Stomach smooth muscle (tissue), 2 donors: ENCODE measurements at regions not wholly inside any gene's neighbourhood (a gene's known extent, or its start where the extent isn't known, plus 50 kb on each side); places are given as distances from the start of the nearest gene placed in this dataset.
"Not testable (repeated sequence)": the region's sequence is repeated elsewhere in the genome, so short reads cannot be mapped to it uniquely, and the experiment has no call there.

Source experiments
- H3K27ac ChIP-seq: one replicate; pipeline ENCODE4 v1.7.0; 2013; ENCODE audit warnings: mild to moderate bottlenecking, low read length, inconsistent platforms
- H3K27me3 ChIP-seq, 2 donors: one replicate each; pipeline ENCODE4 v1.7.0; 2013; ENCODE audit warnings: low read length in 2 of 2; ENCODE audit not compliant: insufficient read depth in 2 of 2, control insufficient read depth in 1 of 2
- H3K36me3 ChIP-seq, 2 donors: one replicate each; pipeline ENCODE4 v1.7.0; 2013; ENCODE audit warnings: low read length in 2 of 2; ENCODE audit not compliant: control insufficient read depth in 2 of 2, insufficient read depth in 2 of 2
- H3K4me1 ChIP-seq: one replicate; pipeline ENCODE4 v1.7.0; 2013; ENCODE audit warnings: low read length; ENCODE audit not compliant: control insufficient read depth, insufficient read depth
- H3K4me3 ChIP-seq, 2 donors: one replicate each; pipeline ENCODE4 v1.7.0; 2013; ENCODE audit warnings: low read length in 2 of 2
- H3K9ac ChIP-seq, 2 donors: one replicate each; pipeline ENCODE4 v1.7.0; 2013; ENCODE audit warnings: low read length in 2 of 2, mild to moderate bottlenecking in 1 of 2
- H3K9me3 ChIP-seq, 2 donors: one replicate each; pipeline ENCODE4 v1.7.0; 2013; ENCODE audit warnings: low read length in 2 of 2; ENCODE audit not compliant: control insufficient read depth in 2 of 2
- donor health status: healthy.
- donor health status: Pancreatic carcinoma.

DNA sequence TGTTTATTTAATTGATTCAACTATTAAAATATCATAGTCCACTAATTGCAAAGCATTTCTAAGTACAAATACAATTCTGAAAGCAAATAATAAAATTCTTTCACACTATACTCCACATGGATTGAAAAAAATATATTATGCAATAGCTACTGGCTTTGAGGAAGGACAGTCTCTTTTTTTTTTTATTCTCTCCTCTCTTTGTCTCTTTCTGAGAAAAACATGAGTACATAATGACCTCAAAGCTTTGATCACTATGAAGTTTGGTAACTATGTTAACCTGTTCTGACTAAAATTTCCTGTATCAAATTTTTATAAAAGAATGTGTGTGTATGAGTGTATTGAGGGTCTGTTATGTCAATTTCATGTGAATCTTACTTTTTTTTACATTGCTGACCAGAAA, 96.2 kb downstream of the RGS2 start:
- Histone ChIP-seq H3K27me3 (no peaks in the 10 kb centered on the region), H3K9ac (no peak overlapping the region), H3K36me3 (no peaks in the 10 kb centered on the region), H3K27ac (no peak overlapping the region), H3K9me3 (no peaks in the 10 kb centered on the region), H3K4me3 (no peak overlapping the region), H3K4me1 (peaks cover 5% of the 10 kb centered on the region)

DNA sequence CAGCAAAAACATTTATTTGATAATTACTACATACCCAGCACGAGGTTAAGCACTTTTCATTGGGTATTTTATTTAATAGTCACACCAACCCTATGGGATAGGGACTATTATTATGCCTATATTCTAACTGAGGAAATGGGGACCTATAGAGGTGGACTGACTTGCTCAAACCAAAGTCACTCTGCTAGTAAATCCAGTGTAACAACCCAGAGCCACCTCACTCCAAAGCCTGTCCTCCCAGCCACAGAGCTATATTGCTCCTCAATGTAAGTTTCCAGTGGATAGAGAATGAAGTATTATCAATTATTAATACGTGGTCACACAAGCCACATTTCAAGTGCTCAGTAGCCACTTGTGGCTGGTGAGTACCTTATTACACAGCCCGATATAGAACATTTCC, 97.5 kb downstream of the RGS2 start:
- no peaks in the 10 kb centered on the region for H3K36me3 ChIP-seq
- H3K9ac ChIP-seq = no peak overlapping the region
- H3K9me3 ChIP-seq = no peaks in the 10 kb centered on the region
- H3K4me1 ChIP-seq = peaks cover 5% of the 10 kb centered on the region
- no peak overlapping the region for H3K27ac ChIP-seq
- H3K27me3 ChIP-seq = no peaks in the 10 kb centered on the region
- no peak overlapping the region for H3K4me3 ChIP-seq

DNA sequence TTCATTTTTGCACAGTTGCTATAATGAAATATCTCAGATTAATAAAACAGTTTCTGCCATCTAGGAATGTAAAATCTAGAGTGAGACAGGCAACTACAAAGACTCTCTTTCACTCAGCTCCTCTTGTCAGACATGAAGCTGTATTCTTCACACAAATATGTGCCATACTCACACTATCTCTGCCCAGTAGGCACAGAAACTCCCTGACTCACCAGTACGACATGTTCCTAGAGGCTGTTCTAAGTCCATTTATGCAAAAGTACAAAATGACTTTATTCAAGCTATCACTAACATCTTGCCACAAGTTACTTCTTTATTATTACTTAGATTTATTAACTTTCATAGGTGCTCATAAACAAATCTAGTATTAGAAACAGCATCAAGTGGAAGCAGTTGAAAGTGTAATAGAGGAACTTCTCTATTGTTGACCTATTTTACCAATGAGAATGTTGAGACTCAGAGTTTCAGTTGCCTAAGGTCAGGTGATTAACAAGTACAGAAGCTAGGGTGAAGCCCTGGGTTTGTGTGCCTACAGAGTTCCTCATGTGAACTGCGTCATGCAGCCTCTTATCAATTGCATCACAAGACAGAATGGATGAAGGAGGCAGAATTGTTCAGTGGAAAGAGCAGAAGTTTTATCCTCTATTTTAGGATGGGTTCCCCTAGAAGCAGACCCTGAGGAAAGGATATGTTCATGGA, 98.9 kb downstream of the RGS2 start:
- H3K27me3 ChIP-seq = no peaks in the 10 kb centered on the region
- no peak overlapping the region for H3K27ac ChIP-seq
- H3K36me3 ChIP-seq = no peaks in the 10 kb centered on the region
- H3K4me1 ChIP-seq = peaks cover 5% of the 10 kb centered on the region
- H3K4me3 ChIP-seq = no peak overlapping the region
- H3K9me3 ChIP-seq = no peaks in the 10 kb centered on the region
- H3K9ac ChIP-seq = no peak overlapping the region

DNA sequence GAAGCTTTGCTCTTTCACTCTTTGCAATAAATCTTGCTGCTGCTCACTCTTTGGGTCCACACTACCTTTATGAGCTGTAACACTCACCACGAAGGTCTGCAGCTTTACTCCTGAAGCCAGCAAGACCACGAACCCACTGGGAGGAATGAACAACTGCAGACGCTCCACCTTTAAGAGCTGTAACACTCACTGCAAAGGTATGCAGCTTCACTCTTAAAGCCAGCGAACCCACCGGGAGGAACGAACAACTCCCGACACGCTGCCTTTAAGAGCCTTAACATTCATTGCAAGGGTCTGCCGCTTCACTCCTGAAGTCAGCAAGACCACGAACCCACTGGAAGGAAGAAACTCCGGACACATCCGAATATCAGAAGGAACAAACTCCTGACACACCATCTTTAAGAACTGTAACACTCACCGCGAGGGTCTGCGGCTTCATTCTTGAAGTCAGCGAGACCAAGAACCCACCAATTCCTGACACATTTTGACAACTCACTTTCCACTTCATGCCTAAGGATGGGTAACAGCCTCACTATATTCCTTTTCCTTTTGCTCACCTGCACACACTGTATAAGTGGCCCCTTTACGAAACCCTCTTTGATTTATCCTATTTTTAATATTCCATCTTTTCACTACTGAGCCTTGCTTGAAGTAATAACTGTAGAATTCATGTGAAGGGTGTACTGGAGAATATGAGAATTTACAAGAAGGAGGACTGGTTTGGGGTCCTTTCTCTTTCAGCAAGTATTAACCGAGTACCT, 103.2 kb downstream of the RGS2 start:
- H3K27ac ChIP-seq, H3K27me3 ChIP-seq: not testable (repeated sequence)

DNA sequence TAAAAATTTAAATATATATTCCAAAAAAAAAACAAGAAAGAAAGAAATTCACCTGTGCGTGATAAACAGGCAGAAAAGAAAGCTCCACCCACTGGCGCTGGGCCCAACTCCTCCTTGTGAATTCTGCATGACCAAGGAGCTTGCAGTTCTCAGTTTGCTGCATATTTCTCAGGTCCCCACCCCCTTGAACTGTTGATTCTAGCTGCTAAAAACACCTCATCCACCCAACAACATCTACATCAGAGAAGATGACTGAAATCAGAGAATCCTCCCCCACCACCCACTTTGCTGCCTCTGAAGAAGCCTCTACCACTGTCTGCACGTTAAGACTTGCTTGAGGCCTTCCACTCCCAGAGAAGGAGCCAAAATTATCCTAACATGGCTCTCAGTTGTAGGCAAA, 104.8 kb downstream of the RGS2 start:
- no peak overlapping the region for H3K4me3 ChIP-seq
- no peak overlapping the region for H3K9ac ChIP-seq
- H3K4me1 ChIP-seq = no peaks in the 10 kb centered on the region
- no peak overlapping the region for H3K27ac ChIP-seq
- H3K36me3 ChIP-seq = no peaks in the 10 kb centered on the region
- H3K27me3 ChIP-seq = no peaks in the 10 kb centered on the region
- H3K9me3 ChIP-seq = no peaks in the 10 kb centered on the region

More for the DNA sequence above, 103.2 kb downstream of the RGS2 start:
- H3K9me3 ChIP-seq, H3K9ac ChIP-seq, H3K4me3 ChIP-seq, H3K4me1 ChIP-seq, H3K36me3 ChIP-seq: not testable (repeated sequence)

DNA sequence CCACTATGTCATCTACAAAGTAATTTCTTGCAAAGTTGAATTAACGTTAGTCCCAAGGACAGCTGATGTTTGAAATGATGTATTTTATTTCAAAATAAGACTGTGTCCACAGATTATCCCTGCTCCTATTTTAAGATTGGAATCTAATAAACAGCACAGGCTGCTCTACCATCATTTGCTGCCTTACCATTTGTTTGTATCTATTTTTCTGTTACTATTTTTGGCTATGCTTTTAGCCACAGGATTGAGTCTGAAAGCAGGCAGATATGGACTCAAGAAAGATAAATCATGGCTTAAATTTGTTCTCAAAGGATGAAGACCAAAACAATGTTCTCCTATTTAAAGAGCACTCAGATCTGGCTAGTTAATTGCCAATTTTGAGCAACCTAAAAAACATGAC, 105.3 kb downstream of the RGS2 start:
- Histone ChIP-seq H3K9me3 (no peaks in the 10 kb centered on the region), H3K4me1 (no peaks in the 10 kb centered on the region), H3K27ac (no peak overlapping the region), H3K9ac (no peak overlapping the region), H3K36me3 (no peaks in the 10 kb centered on the region), H3K4me3 (no peak overlapping the region), H3K27me3 (no peaks in the 10 kb centered on the region)

DNA sequence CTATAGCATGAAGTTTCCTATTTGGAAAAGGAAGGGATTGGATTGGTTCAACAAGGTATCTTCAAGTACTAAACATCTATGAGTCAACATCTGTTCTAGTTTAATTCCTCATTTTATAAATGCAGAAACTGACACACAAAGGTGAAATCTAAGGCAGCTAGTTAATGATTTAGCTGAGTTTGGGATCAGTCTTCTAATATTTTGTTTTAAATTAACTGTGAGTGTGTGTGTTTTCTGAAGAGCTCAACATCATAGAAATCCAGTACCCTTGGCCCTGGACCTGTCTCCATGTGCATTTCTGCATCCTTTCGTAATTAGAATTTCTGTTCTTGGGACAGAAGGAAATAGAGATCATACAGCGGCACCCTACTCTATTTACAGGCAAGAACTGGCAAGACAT, 105.9 kb downstream of the RGS2 start:
- Histone ChIP-seq H3K36me3 (no peaks in the 10 kb centered on the region), H3K9me3 (no peaks in the 10 kb centered on the region), H3K27me3 (no peaks in the 10 kb centered on the region), H3K27ac (no peak overlapping the region), H3K4me1 (no peaks in the 10 kb centered on the region), H3K4me3 (no peak overlapping the region), H3K9ac (no peak overlapping the region)

DNA sequence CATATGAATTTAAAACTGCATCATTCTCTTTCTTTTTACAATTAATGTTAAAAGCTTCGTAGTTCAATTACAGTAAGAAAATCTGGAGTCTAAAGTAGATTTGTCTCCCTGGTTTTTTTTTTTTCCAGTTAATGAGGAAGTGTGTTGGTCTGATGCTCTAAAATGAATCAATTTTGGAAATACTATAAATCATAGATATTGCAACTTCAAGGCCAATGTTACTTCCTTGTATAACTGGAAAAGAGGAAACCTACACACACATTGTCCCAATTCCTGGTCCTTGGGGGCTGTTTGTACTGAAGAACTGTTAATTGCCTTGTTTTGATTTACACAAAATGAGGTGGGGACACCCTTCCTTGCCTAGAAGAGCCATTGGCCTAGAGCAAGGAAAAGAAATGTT, 107.2 kb downstream of the RGS2 start:
- H3K27me3 ChIP-seq = no peaks in the 10 kb centered on the region
- H3K9me3 ChIP-seq = no peaks in the 10 kb centered on the region
- H3K4me1 ChIP-seq = peaks cover 5% of the 10 kb centered on the region
- no peak overlapping the region for H3K4me3 ChIP-seq
- H3K9ac ChIP-seq = no peak overlapping the region
- no peak overlapping the region for H3K27ac ChIP-seq
- no peaks in the 10 kb centered on the region for H3K36me3 ChIP-seq

DNA sequence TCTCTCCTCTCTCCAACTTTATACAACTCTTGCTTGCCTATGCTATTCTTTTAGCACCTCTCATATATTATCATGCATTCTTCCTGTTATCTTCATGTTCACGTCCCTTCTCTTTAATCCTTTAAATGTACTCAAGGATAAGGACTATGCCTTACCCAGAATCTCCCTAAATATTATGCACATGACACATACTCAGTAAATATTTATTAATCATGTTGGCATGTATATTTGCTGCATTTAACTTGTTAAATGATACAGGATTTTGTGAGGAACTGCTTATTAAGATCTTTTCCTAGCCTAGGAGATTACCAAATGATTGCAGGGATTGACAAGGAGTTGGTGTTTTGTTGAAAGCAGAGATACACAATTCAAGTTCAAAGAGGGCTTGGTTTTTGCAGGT, 109.4 kb downstream of the RGS2 start:
- H3K36me3 ChIP-seq = no peaks in the 10 kb centered on the region
- no peaks in the 10 kb centered on the region for H3K27me3 ChIP-seq
- no peak overlapping the region for H3K9ac ChIP-seq
- H3K27ac ChIP-seq = no peak overlapping the region
- no peak overlapping the region for H3K4me3 ChIP-seq
- no peaks in the 10 kb centered on the region for H3K9me3 ChIP-seq
- peaks cover 5% of the 10 kb centered on the region for H3K4me1 ChIP-seq

DNA sequence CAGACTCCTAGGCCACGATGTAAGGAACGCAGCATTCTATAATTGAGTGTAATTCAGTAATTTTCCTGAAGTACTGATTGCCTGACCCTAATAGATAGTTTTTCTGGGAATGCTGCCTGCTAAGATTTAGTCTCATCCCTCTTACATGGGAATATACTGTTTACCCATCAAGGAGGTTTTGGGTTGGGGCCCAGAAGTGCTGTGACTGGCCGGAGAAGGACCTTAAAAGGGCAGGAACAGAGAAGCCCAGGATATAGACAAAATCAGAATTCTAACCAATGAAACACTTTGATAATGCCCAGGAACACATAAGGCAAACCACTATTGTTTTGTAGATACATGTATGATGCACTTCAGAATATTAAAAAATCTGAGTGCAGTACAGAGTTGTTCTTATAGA, 111.6 kb downstream of the RGS2 start:
- Histone ChIP-seq H3K9me3 (no peaks in the 10 kb centered on the region), H3K27ac (no peak overlapping the region), H3K9ac (no peak overlapping the region), H3K4me1 (peaks cover 5% of the 10 kb centered on the region), H3K27me3 (no peaks in the 10 kb centered on the region), H3K4me3 (no peak overlapping the region), H3K36me3 (no peaks in the 10 kb centered on the region)

DNA sequence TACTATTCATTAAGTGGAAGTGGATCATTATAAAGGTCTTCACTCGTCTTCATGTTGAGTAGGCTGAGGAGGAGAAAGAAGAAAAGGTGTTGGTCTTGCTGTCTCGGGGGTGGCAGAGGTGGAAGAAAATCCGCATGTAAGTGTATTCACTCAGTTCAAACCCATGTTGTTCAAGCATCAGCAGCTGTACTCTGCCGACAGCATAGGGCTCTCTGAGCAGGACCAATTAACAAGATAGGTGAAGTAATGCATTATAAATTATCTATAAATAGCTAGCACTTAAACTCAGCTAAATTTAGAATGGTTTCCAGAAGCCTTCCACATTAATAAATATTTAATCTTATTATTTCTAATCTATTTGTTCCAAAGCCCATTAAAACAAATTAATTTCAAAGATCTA, 116.8 kb downstream of the RGS2 start:
- H3K4me3 ChIP-seq = no peak overlapping the region
- H3K36me3 ChIP-seq = no peaks in the 10 kb centered on the region
- no peak overlapping the region for H3K27ac ChIP-seq
- no peaks in the 10 kb centered on the region for H3K4me1 ChIP-seq
- H3K27me3 ChIP-seq = no peaks in the 10 kb centered on the region
- no peak overlapping the region for H3K9ac ChIP-seq
- H3K9me3 ChIP-seq = no peaks in the 10 kb centered on the region
